H9 (cell line): ENCODE measurements at regions not wholly inside any gene's neighbourhood (a gene's known extent, or its start where the extent isn't known, plus 50 kb on each side); places are given as distances from the start of the nearest gene placed in this dataset.

Experiments
- DNase-seq: peaks from one replicate; pipeline ENCODE4 v3.0.0-alpha.2; 2017
- H2AFZ ChIP-seq: one replicate; pipeline ENCODE4 v1.6.1; 2013; ENCODE audit warnings: mild to moderate bottlenecking, low read length, control low read depth, moderate library complexity
- H2AK5ac ChIP-seq: 2 replicates; pipeline ENCODE4 v1.6.1; 2013; ENCODE audit warnings: low read length, control low read depth, mixed read lengths; ENCODE audit not compliant: insufficient read length
- H2BK120ac ChIP-seq: one replicate; pipeline ENCODE4 v1.6.1; 2013; ENCODE audit warnings: low read depth, mild to moderate bottlenecking, low read length, control low read depth, inconsistent platforms; ENCODE audit not compliant: poor library complexity, severe bottlenecking
- H2BK12ac ChIP-seq: 2 replicates; pipeline ENCODE4 v1.6.1; 2013; ENCODE audit warnings: low read length, control low read depth, mixed read lengths, low read depth; ENCODE audit not compliant: insufficient read length
- H2BK15ac ChIP-seq: 2 replicates; pipeline ENCODE4 v1.6.1; 2013; ENCODE audit warnings: low read depth, low read length, control low read depth
- H2BK20ac ChIP-seq: one replicate; pipeline ENCODE4 v1.6.1; 2013; ENCODE audit warnings: low read depth, mild to moderate bottlenecking, low read length, control low read depth, inconsistent platforms; ENCODE audit not compliant: poor library complexity, severe bottlenecking
- H2BK5ac ChIP-seq: 2 replicates; pipeline ENCODE4 v1.6.1; 2013; ENCODE audit warnings: low read length, control low read depth, mixed read lengths; ENCODE audit not compliant: insufficient read length
- H3K14ac ChIP-seq: 2 replicates; pipeline ENCODE4 v1.6.1; 2013; ENCODE audit warnings: low read length, control low read depth; ENCODE audit not compliant: insufficient read depth
- H3K18ac ChIP-seq: 2 replicates; pipeline ENCODE4 v1.6.1; 2013; ENCODE audit warnings: low read depth, mild to moderate bottlenecking, mixed read lengths, low read length, control low read depth; ENCODE audit not compliant: insufficient read length
- H3K23ac ChIP-seq: 2 replicates; pipeline ENCODE4 v1.6.1; 2013; ENCODE audit warnings: low read length, control low read depth, mixed read lengths, low read depth; ENCODE audit not compliant: insufficient read length
- H3K23me2 ChIP-seq: 2 replicates; pipeline ENCODE4 v1.6.1; 2013; ENCODE audit warnings: low read depth, mild to moderate bottlenecking, mixed read lengths, low read length, control low read depth; ENCODE audit not compliant: insufficient read length, poor library complexity, severe bottlenecking
- H3K27ac ChIP-seq: 2 replicates; pipeline ENCODE4 v1.5.1; 2013; ENCODE audit warnings: low read length, control low read depth, mixed read lengths, low read depth; ENCODE audit not compliant: insufficient read length
- H3K27me3 ChIP-seq: 2 replicates; pipeline ENCODE4 v1.6.1; 2013; ENCODE audit warnings: low read length, control low read depth, inconsistent platforms; ENCODE audit not compliant: insufficient read depth
- H3K4ac ChIP-seq: 2 replicates; pipeline ENCODE4 v1.6.1; 2013; ENCODE audit warnings: low read depth, mild to moderate bottlenecking, control low read depth, inconsistent platforms, low read length, moderate library complexity
- H3K4me1 ChIP-seq: 2 replicates; pipeline ENCODE4 v1.6.1; 2013; ENCODE audit warnings: low read length, control low read depth, inconsistent platforms; ENCODE audit not compliant: insufficient read depth
- H3K4me2 ChIP-seq: 2 replicates; pipeline ENCODE4 v1.6.1; 2013; ENCODE audit warnings: low read length, control low read depth, mixed read lengths; ENCODE audit not compliant: insufficient read length, insufficient read depth
- H3K56ac ChIP-seq: 2 replicates; pipeline ENCODE4 v1.6.1; 2013; ENCODE audit warnings: low read depth, mild to moderate bottlenecking, mixed read lengths, low read length, control low read depth; ENCODE audit not compliant: insufficient read length
- H3K79me1 ChIP-seq: 2 replicates; pipeline ENCODE4 v1.6.1; 2013; ENCODE audit warnings: low read depth, mild to moderate bottlenecking, moderate library complexity, low read length, control low read depth, inconsistent platforms; ENCODE audit not compliant: insufficient read depth, poor library complexity, severe bottlenecking
- H3K79me2 ChIP-seq: 2 replicates; pipeline ENCODE4 v1.6.1; 2013; ENCODE audit warnings: low read length, control low read depth, inconsistent platforms; ENCODE audit not compliant: insufficient read depth
- H3K9ac ChIP-seq: 2 replicates; pipeline ENCODE4 v1.6.1; 2013; ENCODE audit warnings: low read length, control low read depth, mixed read lengths; ENCODE audit not compliant: insufficient read length; ENCODE audit errors: extremely low read depth
- H3K9me3 ChIP-seq: one replicate; pipeline ENCODE4 v1.6.1; 2013; ENCODE audit warnings: low read depth, low read length, inconsistent platforms; ENCODE audit not compliant: control insufficient read depth
- H3T11ph ChIP-seq: one replicate; pipeline ENCODE4 v1.6.1; 2013; ENCODE audit warnings: mild to moderate bottlenecking, low read length, control low read depth, inconsistent platforms
- H4K20me1 ChIP-seq: one replicate; pipeline ENCODE4 v1.6.1; 2013; ENCODE audit not compliant: control insufficient read depth, insufficient read length, insufficient read depth
- H4K5ac ChIP-seq: 2 replicates; pipeline ENCODE4 v1.6.1; 2013; ENCODE audit warnings: low read depth, mild to moderate bottlenecking, mixed read lengths, low read length, control low read depth; ENCODE audit not compliant: insufficient read length
- H4K8ac ChIP-seq: replicated peaks from 2 replicates; pipeline ENCODE4 v1.6.1; 2013; ENCODE audit warnings: low read length, control low read depth, mixed read lengths, low read depth; ENCODE audit not compliant: insufficient read length
- H4K91ac ChIP-seq: 2 replicates; pipeline ENCODE4 v1.6.1; 2013; ENCODE audit warnings: low read depth, mild to moderate bottlenecking, moderate library complexity, mixed read lengths, low read length, control low read depth; ENCODE audit not compliant: insufficient read length
- H3K27ac Mint-ChIP-seq, 3 experiments: 2 replicates in 2 of 3; 3 replicates in 1 of 3; pipeline ENCODE4 v1.8.0; 2020 to 2021; ENCODE audit warnings: mixed read lengths in 3 of 3, mild to moderate bottlenecking in 1 of 3, moderate library complexity in 1 of 3
- H3K27me3 Mint-ChIP-seq: 2 replicates; pipeline ENCODE4 v1.8.0; 2021; ENCODE audit warnings: low read depth, mild to moderate bottlenecking, moderate library complexity, mixed read lengths
- H3K36me3 Mint-ChIP-seq, 3 experiments: 2 replicates in 2 of 3; 3 replicates in 1 of 3; pipeline ENCODE4 v1.8.0; 2020 to 2021; ENCODE audit warnings: low read depth in 3 of 3, mixed read lengths in 3 of 3; ENCODE audit not compliant: insufficient read depth in 1 of 3
- H3K4me1 Mint-ChIP-seq, 2 experiments: 2 replicates each; pipeline ENCODE4 v1.8.0; 2020; ENCODE audit warnings: mixed read lengths in 2 of 2
- H3K4me3 Mint-ChIP-seq, 2 experiments: 2 replicates in 1 of 2; 3 replicates in 1 of 2; pipeline ENCODE4 v1.8.0; 2020 to 2021; ENCODE audit warnings: mild to moderate bottlenecking in 2 of 2, mixed read lengths in 2 of 2, moderate library complexity in 1 of 2
- H3K9me3 Mint-ChIP-seq, 2 experiments: 2 replicates in 1 of 2; 3 replicates in 1 of 2; pipeline ENCODE4 v1.8.0; 2020; ENCODE audit warnings: mild to moderate bottlenecking in 2 of 2, mixed read lengths in 2 of 2, moderate library complexity in 1 of 2
- WGBS: extraction: QIAGEN DNeasy Blood & Tissue Kit; methylation state at CpG from one replicate; pipeline ENCODE4 v1.1.7; 2013; ENCODE audit warnings: missing lambda C conversion rate, low lambda C conversion rate, mixed read lengths; ENCODE audit not compliant: insufficient read length; ENCODE audit errors: extremely low coverage; 5-methylcytosine and 5-hydroxymethylcytosine counted together
- TF ChIP-seq, protein P1 (sequence below): fragments of 200-600 bp; sonication (generic); conservative IDR thresholded peaks from 3 replicates; pipeline ENCODE4 v1.8.0; 2021; ENCODE audit warnings: antibody characterized with exemption, mild to moderate bottlenecking

DNA sequence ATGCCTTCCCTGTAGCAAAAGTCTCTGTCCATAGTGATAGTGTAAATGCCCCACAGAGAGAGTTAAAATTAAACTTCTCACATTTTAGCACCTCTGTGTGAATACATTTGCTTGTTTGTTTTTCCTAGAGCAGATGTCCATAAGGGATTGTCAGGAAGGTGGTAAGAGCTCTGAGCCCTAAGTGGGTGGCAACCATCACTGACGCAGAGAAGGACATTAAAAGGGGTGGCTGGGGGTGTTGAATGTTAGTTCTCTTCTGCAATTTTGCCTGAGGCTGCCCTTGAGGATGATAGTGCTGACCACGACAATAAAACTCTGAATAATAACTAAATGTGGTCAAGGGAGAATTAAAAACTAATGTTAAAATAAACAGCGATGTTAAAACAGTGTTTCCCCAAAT is 174.3 kb upstream of the ID4 start:
- WGBS: no CpG with 5 or more reads among the region's 3 CpGs
- H3K4ac ChIP-seq: no peak overlapping the region
- H2BK20ac ChIP-seq: no peak overlapping the region
- TF ChIP-seq, protein P1, sequence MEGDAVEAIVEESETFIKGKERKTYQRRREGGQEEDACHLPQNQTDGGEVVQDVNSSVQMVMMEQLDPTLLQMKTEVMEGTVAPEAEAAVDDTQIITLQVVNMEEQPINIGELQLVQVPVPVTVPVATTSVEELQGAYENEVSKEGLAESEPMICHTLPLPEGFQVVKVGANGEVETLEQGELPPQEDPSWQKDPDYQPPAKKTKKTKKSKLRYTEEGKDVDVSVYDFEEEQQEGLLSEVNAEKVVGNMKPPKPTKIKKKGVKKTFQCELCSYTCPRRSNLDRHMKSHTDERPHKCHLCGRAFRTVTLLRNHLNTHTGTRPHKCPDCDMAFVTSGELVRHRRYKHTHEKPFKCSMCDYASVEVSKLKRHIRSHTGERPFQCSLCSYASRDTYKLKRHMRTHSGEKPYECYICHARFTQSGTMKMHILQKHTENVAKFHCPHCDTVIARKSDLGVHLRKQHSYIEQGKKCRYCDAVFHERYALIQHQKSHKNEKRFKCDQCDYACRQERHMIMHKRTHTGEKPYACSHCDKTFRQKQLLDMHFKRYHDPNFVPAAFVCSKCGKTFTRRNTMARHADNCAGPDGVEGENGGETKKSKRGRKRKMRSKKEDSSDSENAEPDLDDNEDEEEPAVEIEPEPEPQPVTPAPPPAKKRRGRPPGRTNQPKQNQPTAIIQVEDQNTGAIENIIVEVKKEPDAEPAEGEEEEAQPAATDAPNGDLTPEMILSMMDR: no peak
- H4K91ac ChIP-seq: no peak overlapping the region
- H2BK12ac ChIP-seq: no peak overlapping the region
- peak overlapping the region; percentile 85 to 96 (median 92); a peak in 6 of 7 replicates for H3K27ac Mint-ChIP-seq
- no peak overlapping the region for H3K14ac ChIP-seq
- no peaks in the 10 kb centered on the region for H3K23me2 ChIP-seq
- H2BK120ac ChIP-seq: no peak overlapping the region
- H3K27me3 Mint-ChIP-seq: no peaks in the 10 kb centered on the region
- no peaks in the 10 kb centered on the region; a peak in 1 of 5 replicates for H3K9me3 Mint-ChIP-seq
- H3K56ac ChIP-seq: no peak overlapping the region
- H2BK15ac ChIP-seq: no peak overlapping the region
- no peak overlapping the region for H3K9ac ChIP-seq
- peaks cover 20% of the 10 kb centered on the region; the same call in 1 of the 2 replicates for H3K4me1 ChIP-seq
- H3K18ac ChIP-seq: no peak overlapping the region
- peaks cover 63 to 69% of the 10 kb centered on the region in 2 experiments for H3K4me1 Mint-ChIP-seq
- no peak overlapping the region for H2AK5ac ChIP-seq
- H3K4me3 Mint-ChIP-seq: peak overlapping the region in 1 of 2 experiments; percentile 25; a peak in 1 of 5 replicates
- H3K79me2 ChIP-seq: no peaks in the 10 kb centered on the region
- H3K27ac ChIP-seq: no peak overlapping the region
- no peaks in the 10 kb centered on the region for H3K27me3 ChIP-seq
- H4K20me1 ChIP-seq: no peaks in the 10 kb centered on the region
- H3K79me1 ChIP-seq: no peaks in the 10 kb centered on the region
- peaks cover 0 to 1% (median 0%) of the 10 kb centered on the region in 3 experiments; a peak in 1 of 7 replicates for H3K36me3 Mint-ChIP-seq
- H4K5ac ChIP-seq: no peak overlapping the region
- no peak overlapping the region for H4K8ac ChIP-seq
- H2BK5ac ChIP-seq: no peak overlapping the region
- no peaks in the 10 kb centered on the region for H3K9me3 ChIP-seq
- H3T11ph ChIP-seq: no peak overlapping the region
- DNase-seq: no peak
- no peak overlapping the region for H2AFZ ChIP-seq
- H3K23ac ChIP-seq: no peak overlapping the region
- peak overlapping the region; percentile 38 for H3K4me2 ChIP-seq
